Stimulated activated CD4-positive, alpha-beta T cell treated with anti-CD3 and anti-CD28 coated beads, Interleukin-1b, Interleukin-23, amount 100 ng/mL, for 48 hours (primary cell): ENCODE measurements at regions not wholly inside any gene's neighbourhood (a gene's known extent, or its start where the extent isn't known, plus 50 kb on each side); places are given as distances from the start of the nearest gene placed in this dataset.
"Not testable (repeated sequence)": the region's sequence is repeated elsewhere in the genome, so short reads cannot be mapped to it uniquely, and the experiment has no call there.

Experiments
- DNase-seq: peaks from one replicate; pipeline ENCODE4 v3.0.0-alpha.2; 2020

DNA sequence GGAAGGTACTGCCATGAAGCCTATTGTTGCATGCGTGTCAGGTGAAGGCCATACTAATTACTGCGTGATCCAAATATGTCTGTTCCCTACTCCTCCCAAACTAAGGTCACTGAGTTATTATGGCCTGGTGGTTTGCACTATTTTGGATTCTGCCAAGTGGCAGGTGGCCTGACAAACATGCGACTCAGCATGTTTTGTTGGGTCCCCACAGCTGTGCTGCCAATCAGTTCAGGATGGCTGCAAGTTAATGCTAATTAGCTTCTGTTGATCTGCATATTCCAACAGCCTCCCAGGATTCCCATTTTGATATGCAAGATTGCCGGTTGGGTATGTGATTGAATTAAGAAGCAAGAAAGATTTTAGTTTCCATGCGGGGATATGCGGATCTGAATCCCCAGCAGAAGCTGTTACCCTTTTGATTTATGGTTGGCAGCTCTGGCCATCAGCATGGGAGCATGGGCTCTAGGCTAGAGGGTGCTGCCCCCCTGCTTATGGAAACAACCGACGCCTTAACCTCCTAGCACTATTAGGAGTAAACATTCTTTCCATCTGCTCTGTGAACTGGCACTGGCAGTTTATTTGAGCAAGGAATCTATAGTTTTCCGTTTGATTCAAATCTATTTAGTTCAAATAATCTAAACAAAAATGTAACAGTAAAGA, 429.8 kb upstream of the C1orf87 start:
- DNase-seq: no peak

GRCh38 chr1:60502506-60502905, 428.9 kb upstream of the C1orf87 start:
- no peak for DNase-seq

- DNase-seq: not testable (repeated sequence)
These were observed 416.4 kb upstream of the C1orf87 start for GRCh38 chr1:60489916-60490480.

DNA sequence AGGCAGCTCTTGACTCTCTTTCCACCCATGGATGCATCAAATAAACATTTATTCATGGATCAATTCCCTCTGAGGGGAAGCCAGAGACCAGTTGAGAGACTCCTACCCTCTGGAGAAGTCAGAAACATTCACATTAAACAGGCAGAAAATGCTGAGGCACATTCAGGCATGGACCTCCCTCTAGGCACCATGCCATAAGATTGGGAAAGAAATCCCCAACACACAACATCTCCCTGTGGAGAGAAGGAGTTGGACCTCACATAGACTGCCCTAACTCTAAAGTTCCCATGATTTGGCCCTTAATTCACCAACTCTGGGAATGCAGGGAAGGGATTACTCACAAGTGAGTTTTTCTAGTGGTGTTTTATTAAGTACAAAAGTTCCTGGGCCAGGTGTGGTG, 415.3 kb upstream of the C1orf87 start:
- no peak for DNase-seq

DNA sequence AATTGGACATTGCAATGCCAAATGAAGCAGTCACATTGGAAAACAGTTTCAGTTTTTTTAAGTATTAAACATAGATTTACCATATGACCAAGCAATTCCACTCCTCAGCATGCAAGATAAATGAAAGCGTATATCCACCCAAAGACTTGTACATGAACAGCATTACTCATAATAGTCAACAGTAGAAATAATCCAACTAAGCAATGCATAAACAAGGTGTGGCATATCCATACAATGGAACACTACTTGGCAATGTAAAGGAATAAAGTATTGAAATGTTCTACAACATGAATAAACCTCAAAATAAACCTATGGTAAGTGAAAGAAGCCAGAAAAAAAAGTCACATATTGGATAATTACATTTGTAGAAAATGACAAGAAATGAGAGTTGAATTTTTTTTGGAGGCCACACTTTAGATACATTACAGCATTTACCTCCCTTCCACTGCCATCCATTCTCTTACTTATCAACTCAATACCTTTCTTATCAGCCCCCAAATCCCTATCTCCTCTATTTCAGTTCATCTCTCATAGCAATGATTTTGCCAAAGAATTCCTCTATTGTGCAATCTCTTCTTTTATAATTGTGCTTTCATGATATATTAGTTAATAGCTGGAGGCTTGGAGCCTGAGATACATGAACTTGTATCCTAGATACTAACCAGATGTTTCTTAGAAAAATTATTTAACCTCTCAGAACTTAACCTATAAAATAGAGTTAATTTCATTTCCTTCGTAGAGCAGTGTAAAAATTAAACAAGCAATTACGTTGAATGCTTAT, 414.2 kb upstream of the C1orf87 start:
- DNase-seq: no peak

DNA sequence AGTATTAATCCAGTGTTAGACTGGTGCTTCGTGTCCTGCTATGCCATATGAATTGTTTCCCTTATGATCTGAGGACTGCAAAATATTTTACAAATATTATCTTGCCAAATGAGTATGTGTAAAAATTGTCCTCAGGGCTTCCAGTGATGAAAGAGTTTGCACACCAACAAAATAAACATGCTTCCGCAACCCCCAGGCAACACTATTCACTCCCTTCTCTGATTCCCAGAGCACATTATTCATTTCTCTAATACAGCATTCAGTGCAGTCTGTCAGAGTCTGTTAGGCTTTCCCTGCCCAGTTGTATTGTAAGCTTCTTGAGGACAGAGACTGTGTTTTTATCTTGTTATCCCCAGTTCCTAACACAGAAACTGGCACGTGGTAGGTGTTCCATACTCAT, 409.9 kb upstream of the C1orf87 start:
- DNase-seq: no peak

- DNase-seq: no peak
These were observed 396.7 kb upstream of the C1orf87 start for GRCh38 chr1:60470246-60470645.

- no peak for DNase-seq
These were observed 390.2 kb upstream of the C1orf87 start for GRCh38 chr1:60463786-60464185.

DNA sequence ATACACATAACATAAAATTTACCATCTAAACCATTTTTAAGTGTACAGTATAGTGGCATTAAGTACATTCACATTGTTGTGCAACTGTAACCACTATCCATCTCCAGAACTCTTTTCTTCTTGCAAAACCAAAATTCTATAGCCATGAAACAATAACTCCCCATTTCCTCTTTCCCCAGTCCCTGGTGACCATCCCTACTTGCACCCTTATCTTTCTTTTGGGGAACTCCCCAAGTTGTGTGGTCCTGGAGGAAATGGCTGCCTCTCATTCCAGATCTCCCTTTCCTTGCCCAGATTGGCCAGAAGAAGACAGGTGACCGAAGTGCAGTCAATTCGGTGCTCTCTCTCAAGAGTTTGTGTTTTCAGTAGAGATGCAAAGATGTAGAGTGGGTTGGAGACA, 389.6 kb upstream of the C1orf87 start:
- no peak for DNase-seq

- DNase-seq: no peak
These were observed 388.5 kb upstream of the C1orf87 start for GRCh38 chr1:60461925-60462595.

GRCh38 chr1:60458111-60458510, 384.5 kb upstream of the C1orf87 start:
- no peak for DNase-seq

DNA sequence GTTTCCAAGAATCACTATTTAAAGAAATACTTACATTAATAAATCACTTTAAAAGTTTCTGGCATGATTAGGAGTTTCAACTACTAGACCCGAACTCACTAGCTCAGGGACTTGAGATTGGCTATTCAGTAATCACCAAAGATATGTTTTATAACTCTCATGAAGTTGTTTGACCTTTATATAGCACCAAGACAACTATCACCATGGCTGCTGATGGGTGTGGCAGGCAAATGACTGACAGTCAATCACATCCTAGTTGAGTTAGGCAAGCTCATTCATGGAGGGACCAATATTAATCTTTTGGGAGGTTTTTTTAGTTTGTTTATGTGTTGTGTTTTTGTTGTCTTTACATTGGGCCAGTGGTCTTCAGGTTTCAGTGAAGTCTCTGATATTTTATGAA, 376.3 kb upstream of the C1orf87 start:
- DNase-seq: no peak

DNA sequence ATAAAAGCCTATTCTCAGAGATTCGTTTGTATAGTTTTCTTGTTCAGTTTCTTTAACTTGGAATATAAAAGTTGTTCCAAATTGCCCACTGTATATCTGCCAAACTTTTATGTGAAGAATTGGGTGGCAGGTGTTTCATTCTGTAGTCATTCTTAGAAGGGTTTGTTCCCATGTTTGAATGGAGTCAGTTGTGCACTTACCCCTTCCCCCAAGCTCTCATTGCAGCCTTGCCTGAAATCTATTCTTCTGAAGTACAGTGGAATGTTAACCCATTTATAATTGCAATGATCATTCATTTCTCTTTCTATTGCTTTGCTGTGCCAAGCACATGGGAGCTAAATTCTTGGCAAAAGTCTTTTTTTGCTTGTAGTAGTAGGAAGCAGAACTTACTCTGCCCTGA, 375.3 kb upstream of the C1orf87 start:
- no peak for DNase-seq

GRCh38 chr1:60444680-60445079, 371.1 kb upstream of the C1orf87 start:
- DNase-seq: no peak

GRCh38 chr1:60436186-60436585, 362.6 kb upstream of the C1orf87 start:
- no peak for DNase-seq

GRCh38 chr1:60431593-60431992, 358.0 kb upstream of the C1orf87 start:
- DNase-seq: no peak

DNA sequence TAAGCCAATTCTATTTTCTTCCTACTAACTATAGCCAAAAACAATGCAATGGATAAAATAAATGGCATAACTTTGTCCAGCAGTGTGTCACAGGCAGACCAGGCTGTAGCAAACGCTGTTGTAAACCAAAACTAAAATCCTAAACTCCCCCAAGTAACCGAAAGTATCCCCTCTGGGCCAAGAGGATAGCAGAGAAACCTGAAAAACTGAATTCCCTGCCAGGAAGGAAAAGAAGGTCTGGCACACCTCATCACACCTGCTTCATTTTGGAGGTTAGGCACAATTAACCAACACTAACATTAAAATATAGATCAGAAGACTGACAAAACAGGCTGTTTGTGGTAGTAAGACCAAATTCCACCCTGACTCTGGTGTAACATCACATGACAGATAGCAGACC, 356.8 kb upstream of the C1orf87 start:
- no peak for DNase-seq

DNA sequence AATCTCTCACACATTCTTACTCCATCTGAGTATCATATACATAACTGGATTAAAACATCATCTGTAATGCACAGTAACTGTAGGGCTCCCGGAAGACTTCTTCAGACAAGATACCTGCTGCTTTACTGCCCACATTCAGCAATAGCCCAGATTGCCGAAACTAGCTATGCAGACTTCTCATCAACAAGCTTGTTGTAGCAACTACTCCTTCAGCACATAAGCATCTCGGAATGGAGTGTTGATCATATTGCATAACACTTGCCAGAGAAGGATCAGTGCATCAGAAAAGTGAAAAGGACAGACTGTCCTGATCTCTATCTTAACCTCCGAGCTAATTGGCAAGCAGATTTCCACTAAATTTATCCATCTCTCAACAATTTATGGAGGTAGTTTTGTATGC, 354.6 kb upstream of the C1orf87 start:
- DNase-seq: no peak

- DNase-seq: no peak
These were observed 354.1 kb upstream of the C1orf87 start for GRCh38 chr1:60427701-60428100.

DNA sequence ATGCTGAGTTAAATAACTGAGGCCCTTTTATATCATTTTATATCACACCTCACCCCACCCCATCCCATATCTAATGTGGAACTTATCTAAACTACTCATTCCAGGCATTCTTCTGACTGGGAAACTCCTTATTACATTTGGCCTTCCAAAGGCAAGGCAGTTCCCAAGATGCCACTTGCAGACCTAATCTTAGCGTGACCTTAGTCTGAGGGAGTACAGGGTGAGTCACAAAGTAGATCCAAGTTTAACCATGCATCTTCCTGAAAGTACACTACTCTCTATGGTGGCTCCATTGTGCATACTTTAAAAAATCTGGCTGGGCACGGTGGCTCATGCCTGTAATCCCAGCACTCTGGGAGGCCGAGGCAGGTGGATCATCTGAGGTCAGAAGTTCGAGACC, 353.6 kb upstream of the C1orf87 start:
- DNase-seq: no peak

GRCh38 chr1:60425528-60425927, 352.0 kb upstream of the C1orf87 start:
- DNase-seq: no peak

DNA sequence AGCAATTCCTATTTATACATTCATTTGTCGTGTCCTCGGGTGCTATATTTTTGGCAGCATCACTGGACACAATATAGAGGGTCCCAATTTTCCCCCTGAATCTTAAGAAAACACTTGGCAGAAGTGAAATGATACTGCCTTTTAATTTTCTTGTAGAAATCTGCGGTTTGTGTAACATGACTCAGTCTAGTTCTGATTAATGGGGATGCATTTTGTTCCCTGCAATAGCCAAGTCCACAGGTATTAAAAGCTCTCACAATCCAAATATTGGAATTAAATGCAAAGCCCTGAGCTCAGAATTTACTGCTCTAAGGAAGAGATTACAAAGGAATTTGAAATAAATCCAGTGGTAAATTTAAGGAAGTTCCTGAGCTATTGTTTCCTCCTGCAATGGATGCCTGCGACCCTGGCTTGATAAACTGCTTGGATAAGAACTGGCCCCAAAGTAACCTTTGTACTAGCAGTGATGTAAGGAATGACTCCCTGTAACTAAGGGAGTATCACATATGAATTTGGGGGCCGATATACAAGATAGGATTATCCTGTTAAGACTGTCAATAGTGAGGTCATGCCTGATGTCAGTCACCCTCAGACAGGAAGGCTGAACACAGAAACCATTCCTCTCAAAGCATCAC, 349.7 kb upstream of the C1orf87 start:
- no peak for DNase-seq

- DNase-seq: no peak
These were observed 348.4 kb upstream of the C1orf87 start for GRCh38 chr1:60421965-60422364.
